HG03066 (cell line): ENCODE measurements at regions not wholly inside any gene's neighbourhood (a gene's known extent, or its start where the extent isn't known, plus 50 kb on each side); places are given as distances from the start of the nearest gene placed in this dataset.
"Not testable (repeated sequence)": the region's sequence is repeated elsewhere in the genome, so short reads cannot be mapped to it uniquely, and the experiment has no call there.

ENCODE experiments used
- ATAC-seq: cut with Tn5 transposase; IDR thresholded peaks from one replicate; pipeline ENCODE4 v1.9.1; 2021; ENCODE audit warnings: low read depth; ENCODE audit not compliant: unreplicated experiment

- no peak for ATAC-seq
Observed at GRCh38 chrX:44785652-44786051, 58.2 kb upstream of the DUSP21 start.

GRCh38 chrX:44784241-44784640, 59.6 kb upstream of the DUSP21 start:
- ATAC-seq, result no peak

- no peak for ATAC-seq
Observed at GRCh38 chrX:44778254-44778653, 65.6 kb upstream of the DUSP21 start.

- no peak for ATAC-seq
Observed at GRCh38 chrX:44775726-44776125, 68.1 kb upstream of the DUSP21 start.

- ATAC-seq, result not testable (repeated sequence)
Observed at GRCh38 chrX:44774066-44774465, 69.8 kb upstream of the DUSP21 start.

- no peak for ATAC-seq
Observed at GRCh38 chrX:44770121-44770520, 73.7 kb upstream of the DUSP21 start.

- ATAC-seq, result no peak
Observed at GRCh38 chrX:44767308-44767707, 76.5 kb upstream of the DUSP21 start.

- no peak for ATAC-seq
Observed at GRCh38 chrX:44765556-44765955, 78.3 kb upstream of the DUSP21 start.

- no peak for ATAC-seq
Observed at GRCh38 chrX:44747969-44748368, 95.9 kb upstream of the DUSP21 start.

GRCh38 chrX:44747317-44747716, 96.5 kb upstream of the DUSP21 start:
- no peak for ATAC-seq

GRCh38 chrX:44744799-44745198, 99.0 kb upstream of the DUSP21 start:
- ATAC-seq, result no peak

- no peak for ATAC-seq
Observed at GRCh38 chrX:44742480-44743155, 101.2 kb upstream of the DUSP21 start.

- not testable (repeated sequence) for ATAC-seq
Observed at GRCh38 chrX:44741859-44742258, 102.0 kb upstream of the DUSP21 start.

- ATAC-seq, result not testable (repeated sequence)
Observed at GRCh38 chrX:44741458-44741857, 102.4 kb upstream of the DUSP21 start.

- ATAC-seq, result no peak
Observed at GRCh38 chrX:44735498-44735897, 108.3 kb upstream of the DUSP21 start.

GRCh38 chrX:44733931-44734330, 109.9 kb upstream of the DUSP21 start:
- no peak for ATAC-seq

- no peak for ATAC-seq
Observed at GRCh38 chrX:44731160-44731559, 112.7 kb upstream of the DUSP21 start.

GRCh38 chrX:44723426-44723825, 120.4 kb upstream of the DUSP21 start:
- no peak for ATAC-seq

- no peak for ATAC-seq
Observed at GRCh38 chrX:44708470-44708869, 135.4 kb upstream of the DUSP21 start.

GRCh38 chrX:44705817-44706551, 137.8 kb upstream of the DUSP21 start:
- ATAC-seq, result no peak

- ATAC-seq, result no peak
Observed at GRCh38 chrX:44698357-44698756, 145.5 kb upstream of the DUSP21 start.

- no peak for ATAC-seq
Observed at GRCh38 chrX:44693255-44693654, 150.6 kb upstream of the DUSP21 start.
